SK-N-SH (cell line): ENCODE measurements at regions not wholly inside any gene's neighbourhood (a gene's known extent, or its start where the extent isn't known, plus 50 kb on each side); places are given as distances from the start of the nearest gene placed in this dataset.

ENCODE experiments used
- CTCF ChIA-PET: fragments of 300-600, 350-600 bp; formaldehyde crosslinking; extraction: SDS; loops from one replicate; lab custom pipeline; 2021; lab: Yijun Ruan, JAX
- POLR2A ChIA-PET: fragments of 350-600 bp; sonication (Branson Sonifier 250); formaldehyde crosslinking; extraction: SDS; loops from one replicate; lab custom pipeline; 2020; ENCODE audit warnings: antibody characterized with exemption, inconsistent platforms; lab: Yijun Ruan, JAX
- DNase-seq: peaks from one replicate; pipeline ENCODE4 v3.0.0; 2012
- H2AFZ ChIP-seq: fragments of 200-600 bp; sonication (generic); 2 replicates; pipeline ENCODE4 v1.8.1; 2016; ENCODE audit warnings: antibody characterized with exemption, mild to moderate bottlenecking, low read depth
- H3F3A ChIP-seq: fragments of 200-600 bp; sonication (generic); replicated peaks from 2 replicates; pipeline ENCODE3; 2016; ENCODE audit warnings: antibody characterized with exemption, mild to moderate bottlenecking; ENCODE audit not compliant: insufficient read depth
- H3K27ac ChIP-seq, 2 experiments: fragments of 200-500 bp in 1 of 2; fragments of 200-600 bp in 1 of 2; sonication (Bioruptor generic) in 1 of 2; sonication (generic), shearing (Covaris generic) in 1 of 2; 2 replicates each; pipeline versions ENCODE4 v1.5.1 to v1.6.1; 2014 to 2016; ENCODE audit warnings: low read depth in 2 of 2, inconsistent platforms in 1 of 2, low read length in 1 of 2, mild to moderate bottlenecking in 1 of 2, mixed read lengths in 1 of 2
- H3K27me3 ChIP-seq: fragments of 200-600 bp; sonication (generic), shearing (Covaris generic); 2 replicates; pipeline ENCODE4 v1.6.1; 2016; ENCODE audit warnings: mixed run types; ENCODE audit not compliant: insufficient read depth
- H3K36me3 ChIP-seq, 2 experiments: fragments of 200-500 bp in 1 of 2; fragments of 200-600 bp in 1 of 2; sonication (Bioruptor generic) in 1 of 2; sonication (generic) in 1 of 2; replicated peaks in 1 of 2; 2 replicates each; pipeline versions ENCODE3 to v1.5.1; 2014 to 2016; ENCODE audit warnings: low read length in 1 of 2, mild to moderate bottlenecking in 1 of 2; ENCODE audit not compliant: insufficient read depth in 2 of 2, control insufficient read depth in 1 of 2
- H3K4me1 ChIP-seq, 2 experiments: fragments of 200-500 bp in 1 of 2; fragments of 200-600 bp in 1 of 2; sonication (Bioruptor generic) in 1 of 2; sonication (generic), shearing (Covaris generic) in 1 of 2; 2 replicates each; pipeline versions ENCODE4 v1.5.1 to v1.6.1; 2014 to 2016; ENCODE audit warnings: low read depth in 1 of 2, low read length in 1 of 2, mixed run types in 1 of 2; ENCODE audit not compliant: insufficient read depth in 2 of 2, control insufficient read depth in 1 of 2
- H3K4me2 ChIP-seq: fragments of 200-600 bp; sonication (generic), shearing (Covaris generic); 2 replicates; pipeline ENCODE4 v1.6.1; 2017; ENCODE audit warnings: mixed run types
- H3K4me3 ChIP-seq, 2 experiments: fragments of 200-500 bp in 1 of 2; fragments of 200-600 bp in 1 of 2; sonication (Bioruptor generic) in 1 of 2; sonication (generic), shearing (Covaris generic) in 1 of 2; 2 replicates each; pipeline versions ENCODE4 v1.5.1 to v1.8.1; 2014 to 2016; ENCODE audit warnings: low read depth in 2 of 2, inconsistent platforms in 1 of 2, low read length in 1 of 2, mild to moderate bottlenecking in 1 of 2, mixed read lengths in 1 of 2, moderate library complexity in 1 of 2
- H3K79me2 ChIP-seq: fragments of 200-600 bp; sonication (generic); 2 replicates; pipeline ENCODE4 v1.8.1; 2017; ENCODE audit warnings: mild to moderate bottlenecking; ENCODE audit not compliant: insufficient read depth
- H3K9ac ChIP-seq: fragments of 200-600 bp; sonication (generic); 2 replicates; pipeline ENCODE4 v1.6.1; 2017; ENCODE audit warnings: mixed run types
- H3K9me2 ChIP-seq: fragments of 200-600 bp; sonication (generic); 2 replicates; pipeline ENCODE4 v1.6.1; 2017; ENCODE audit warnings: mixed run types
- H3K9me3 ChIP-seq: fragments of 200-600 bp; sonication (generic); 2 replicates; pipeline ENCODE4 v1.6.1; 2017; ENCODE audit warnings: mixed run types, mild to moderate bottlenecking, moderate library complexity
- H4K20me1 ChIP-seq: fragments of 200-600 bp; sonication (generic); 2 replicates; pipeline ENCODE4 v1.6.1; 2017; ENCODE audit warnings: mild to moderate bottlenecking, mixed run types; ENCODE audit not compliant: insufficient read depth
- CTCF ChIP-seq: fragments of 200-600 bp; sonication (generic); IDR thresholded peaks from 2 replicates; pipeline ENCODE4 v1.6.1; 2017; ENCODE audit warnings: antibody characterized with exemption, mild to moderate bottlenecking, moderate library complexity
- FOSL2 ChIP-seq: IDR thresholded peaks from 2 replicates; pipeline ENCODE4 v1.4.0; 2012; ENCODE audit warnings: low read depth, mild to moderate bottlenecking, moderate library complexity, borderline replicate concordance
- FOXM1 ChIP-seq: IDR thresholded peaks from 2 replicates; pipeline ENCODE4 v1.4.0; 2012; ENCODE audit warnings: low read depth, mild to moderate bottlenecking
- JUND ChIP-seq: IDR thresholded peaks from 2 replicates; pipeline ENCODE4 v1.4.0; 2012
- MEF2A ChIP-seq: IDR thresholded peaks from 2 replicates; pipeline ENCODE4 v1.4.0; 2012; ENCODE audit warnings: low read depth, borderline replicate concordance
- NFIC ChIP-seq: IDR thresholded peaks from 2 replicates; pipeline ENCODE4 v1.4.0; 2012; ENCODE audit warnings: borderline replicate concordance
- PBX3 ChIP-seq: IDR thresholded peaks from 2 replicates; pipeline ENCODE4; 2012
- POLR2AphosphoS5 ChIP-seq: IDR thresholded peaks from 2 replicates; pipeline ENCODE4 v1.6.1; 2012; ENCODE audit warnings: low read depth, low read length
- RAD21 ChIP-seq: IDR thresholded peaks from 2 replicates; pipeline ENCODE4 v1.6.1; 2012; ENCODE audit warnings: mild to moderate bottlenecking, low read length
- RFX5 ChIP-seq: IDR thresholded peaks from 2 replicates; pipeline ENCODE4 v1.6.1; 2012; ENCODE audit warnings: mild to moderate bottlenecking, improper control_type of control experiment, low read length
- TAF1 ChIP-seq: IDR thresholded peaks from 2 replicates; pipeline ENCODE4 v1.6.1; 2012; ENCODE audit warnings: low read depth, mild to moderate bottlenecking, low read length, moderate library complexity, borderline replicate concordance
- TEAD4 ChIP-seq: IDR thresholded peaks from 2 replicates; pipeline ENCODE4 v1.4.0; 2012; ENCODE audit warnings: mild to moderate bottlenecking, borderline replicate concordance; ENCODE audit not compliant: insufficient read depth
- WGBS: methylation state at CpG from one replicate; pipeline ENCODE4 v1.1.6; 2017; ENCODE audit warnings: low lambda C conversion rate; 5-methylcytosine and 5-hydroxymethylcytosine counted together
- TF ChIP-seq, protein P1 (sequence below): IDR thresholded peaks from 2 replicates; pipeline ENCODE4 v1.4.0; 2012; ENCODE audit warnings: low read depth
- TF ChIP-seq, protein P2 (sequence below): IDR thresholded peaks from 2 replicates; pipeline ENCODE4 v1.4.0; 2012; ENCODE audit warnings: low read depth, borderline replicate concordance

- CTCF ChIA-PET, result no interaction called here
- TF ChIP-seq JUND (no peak), FOSL2 (no peak), MEF2A (no peak)
- TF ChIP-seq, protein P1, sequence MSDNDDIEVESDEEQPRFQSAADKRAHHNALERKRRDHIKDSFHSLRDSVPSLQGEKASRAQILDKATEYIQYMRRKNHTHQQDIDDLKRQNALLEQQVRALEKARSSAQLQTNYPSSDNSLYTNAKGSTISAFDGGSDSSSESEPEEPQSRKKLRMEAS, result no peak
- TF ChIP-seq, protein P2, sequence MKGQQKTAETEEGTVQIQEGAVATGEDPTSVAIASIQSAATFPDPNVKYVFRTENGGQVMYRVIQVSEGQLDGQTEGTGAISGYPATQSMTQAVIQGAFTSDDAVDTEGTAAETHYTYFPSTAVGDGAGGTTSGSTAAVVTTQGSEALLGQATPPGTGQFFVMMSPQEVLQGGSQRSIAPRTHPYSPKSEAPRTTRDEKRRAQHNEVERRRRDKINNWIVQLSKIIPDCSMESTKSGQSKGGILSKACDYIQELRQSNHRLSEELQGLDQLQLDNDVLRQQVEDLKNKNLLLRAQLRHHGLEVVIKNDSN, result no peak
Measured at GRCh38 chr1:82755191-82755590, 954.5 kb downstream of the ADGRL2 start.

GRCh38 chr1:82752046-82752445 lies 951.3 kb downstream of the ADGRL2 start:
- Histone ChIP-seq H3K27me3 (no peaks in the 10 kb centered on the region), H3K36me3 (no peaks in the 10 kb centered on the region), H2AFZ (no peak overlapping the region), H3K79me2 (no peaks in the 10 kb centered on the region), H4K20me1 (no peaks in the 10 kb centered on the region), H3K4me2 (no peak overlapping the region)
- no peak for DNase-seq
- 53% methylated on average over 3 of the region's 3 CpGs for WGBS
- POLR2A ChIA-PET, result no interaction called here
- TF ChIP-seq PBX3, result no peak
- TF ChIP-seq JUND, result no peak
- TF ChIP-seq, protein P1, result no peak
- no peak for TF ChIP-seq TAF1
- TF ChIP-seq TEAD4, result no peak
- no peak for TF ChIP-seq FOXM1
- no peak for TF ChIP-seq MEF2A
- TF ChIP-seq POLR2AphosphoS5, result no peak
- TF ChIP-seq CTCF, result no peak
- TF ChIP-seq RAD21, result no peak
- TF ChIP-seq RFX5, result no peak
- TF ChIP-seq NFIC, result no peak
- TF ChIP-seq, all 33 proteins: peak for 0
- Histone ChIP-seq H3K9ac (no peak overlapping the region), H3K4me1 (no peaks in the 10 kb centered on the region), H3K9me2 (no peaks in the 10 kb centered on the region), H3K27ac (no peak overlapping the region), H3F3A (no peaks in the 10 kb centered on the region), H3K9me3 (no peaks in the 10 kb centered on the region), H3K4me3 (no peak overlapping the region)
- CTCF ChIA-PET, result interaction anchor here (0.6 kb wide), 1 partner anchor 21 kb away, joined by 3 read pairs; no protein-coding TSS in a partner anchor

More at GRCh38 chr1:82755191-82755590, 954.5 kb downstream of the ADGRL2 start:
- H3F3A ChIP-seq, result no peaks in the 10 kb centered on the region
- no peaks in the 10 kb centered on the region for H3K9me3 ChIP-seq
- WGBS, result 82% methylated on average over 3 of the region's 3 CpGs
- H2AFZ ChIP-seq, result no peak overlapping the region
- no peaks in the 10 kb centered on the region for H3K27me3 ChIP-seq
- H3K4me1 ChIP-seq, result no peaks in the 10 kb centered on the region
- H3K27ac ChIP-seq, result no peak overlapping the region
- H3K36me3 ChIP-seq, result no peaks in the 10 kb centered on the region
- H3K4me2 ChIP-seq, result no peak overlapping the region
- H3K9ac ChIP-seq, result no peak overlapping the region
- no peak overlapping the region for H3K4me3 ChIP-seq
- H4K20me1 ChIP-seq, result no peaks in the 10 kb centered on the region
- POLR2A ChIA-PET, result no interaction called here
- no peak for DNase-seq
- H3K79me2 ChIP-seq, result no peaks in the 10 kb centered on the region
- no peaks in the 10 kb centered on the region for H3K9me2 ChIP-seq
